GM12874 (cell line): ENCODE measurements at regions not wholly inside any gene's neighbourhood (a gene's known extent, or its start where the extent isn't known, plus 50 kb on each side); places are given as distances from the start of the nearest gene placed in this dataset.

Experiments used
- TF ChIP-seq, protein P1 (sequence below): IDR thresholded peaks from 2 replicates; pipeline ENCODE4 v1.5.1; 2011; ENCODE audit warnings: low read depth, mild to moderate bottlenecking, control low read depth, low read length, moderate library complexity; ENCODE audit not compliant: insufficient read depth

DNA sequence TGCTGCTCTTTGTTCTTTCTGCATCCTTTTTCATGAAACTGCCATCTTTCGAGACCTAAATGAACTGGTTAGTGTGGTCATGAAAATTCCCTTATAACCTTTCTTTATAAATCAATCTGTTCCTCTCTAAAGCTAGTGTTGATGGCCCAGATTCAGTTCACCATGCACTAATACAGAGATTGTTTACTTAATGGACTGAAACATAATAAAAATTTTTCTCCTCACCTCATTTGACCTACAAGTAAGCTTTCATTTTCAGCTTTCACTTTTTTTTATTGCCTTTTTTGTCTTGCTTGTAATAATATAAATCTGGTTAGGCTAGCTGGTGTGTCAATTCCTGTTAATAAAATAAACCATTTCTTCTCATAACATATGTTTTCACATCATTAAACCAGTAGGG is 183.8 kb downstream of the CCDC59 start:
- TF ChIP-seq, protein P1, sequence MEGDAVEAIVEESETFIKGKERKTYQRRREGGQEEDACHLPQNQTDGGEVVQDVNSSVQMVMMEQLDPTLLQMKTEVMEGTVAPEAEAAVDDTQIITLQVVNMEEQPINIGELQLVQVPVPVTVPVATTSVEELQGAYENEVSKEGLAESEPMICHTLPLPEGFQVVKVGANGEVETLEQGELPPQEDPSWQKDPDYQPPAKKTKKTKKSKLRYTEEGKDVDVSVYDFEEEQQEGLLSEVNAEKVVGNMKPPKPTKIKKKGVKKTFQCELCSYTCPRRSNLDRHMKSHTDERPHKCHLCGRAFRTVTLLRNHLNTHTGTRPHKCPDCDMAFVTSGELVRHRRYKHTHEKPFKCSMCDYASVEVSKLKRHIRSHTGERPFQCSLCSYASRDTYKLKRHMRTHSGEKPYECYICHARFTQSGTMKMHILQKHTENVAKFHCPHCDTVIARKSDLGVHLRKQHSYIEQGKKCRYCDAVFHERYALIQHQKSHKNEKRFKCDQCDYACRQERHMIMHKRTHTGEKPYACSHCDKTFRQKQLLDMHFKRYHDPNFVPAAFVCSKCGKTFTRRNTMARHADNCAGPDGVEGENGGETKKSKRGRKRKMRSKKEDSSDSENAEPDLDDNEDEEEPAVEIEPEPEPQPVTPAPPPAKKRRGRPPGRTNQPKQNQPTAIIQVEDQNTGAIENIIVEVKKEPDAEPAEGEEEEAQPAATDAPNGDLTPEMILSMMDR, result no peak

DNA sequence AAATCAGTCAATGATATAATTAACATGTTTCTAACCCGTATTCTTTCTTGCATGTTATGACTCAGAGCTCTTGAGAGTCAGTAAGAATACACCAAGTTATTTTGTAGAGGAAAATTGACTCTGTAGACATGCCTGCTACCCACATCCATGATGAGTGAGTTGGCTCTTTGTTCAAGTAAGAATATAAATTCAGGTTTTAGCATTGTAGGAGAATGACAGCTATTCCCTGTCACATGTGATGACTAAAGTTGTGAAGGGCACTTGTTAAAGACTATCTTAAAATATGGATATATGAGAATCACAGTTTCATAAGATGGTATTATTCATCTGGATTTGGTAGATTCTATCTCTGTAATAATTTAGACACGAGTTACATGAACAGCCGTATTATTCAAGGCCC is 209.1 kb downstream of the CCDC59 start:
- TF ChIP-seq, protein P1, result no peak

DNA sequence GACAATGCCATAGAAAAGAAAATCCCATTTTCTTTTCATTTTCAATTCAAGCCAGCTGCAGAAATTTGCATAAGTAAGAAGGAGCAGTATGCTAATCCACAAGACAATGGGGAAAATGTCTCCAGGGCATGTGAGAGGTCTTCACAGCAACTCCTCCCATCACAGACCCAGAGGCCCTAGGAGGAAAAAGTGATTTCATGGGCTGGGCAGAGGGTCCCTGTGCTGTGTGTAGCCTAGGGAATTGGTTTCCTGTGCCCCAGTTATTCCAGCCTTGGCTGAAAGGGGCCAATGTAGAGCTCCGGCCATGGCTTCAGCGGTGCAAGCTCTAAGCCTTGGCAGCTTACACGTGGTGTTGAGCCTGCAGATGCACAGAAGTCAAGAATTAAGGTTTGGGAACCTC is 211.4 kb downstream of the CCDC59 start:
- TF ChIP-seq, protein P1, result no peak

DNA sequence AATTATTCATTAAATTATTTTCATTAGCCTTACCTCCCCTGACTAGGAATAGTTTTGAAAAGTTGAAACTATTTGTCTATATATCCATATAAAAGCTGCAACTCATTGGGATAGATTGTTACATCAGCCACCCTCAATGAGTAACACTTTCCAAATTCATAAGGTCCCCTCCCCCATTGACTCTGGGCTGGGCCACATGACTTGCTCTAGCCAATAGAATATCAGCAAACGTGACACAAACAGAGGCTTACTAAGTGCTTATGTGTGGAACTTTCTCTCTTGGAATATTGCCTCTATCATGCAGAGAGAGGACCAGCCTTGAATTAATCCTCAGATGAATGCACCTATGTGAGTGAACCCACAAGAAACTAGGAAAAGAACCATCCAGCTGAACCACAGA is 213.7 kb downstream of the CCDC59 start:
- TF ChIP-seq, protein P1, result no peak

DNA sequence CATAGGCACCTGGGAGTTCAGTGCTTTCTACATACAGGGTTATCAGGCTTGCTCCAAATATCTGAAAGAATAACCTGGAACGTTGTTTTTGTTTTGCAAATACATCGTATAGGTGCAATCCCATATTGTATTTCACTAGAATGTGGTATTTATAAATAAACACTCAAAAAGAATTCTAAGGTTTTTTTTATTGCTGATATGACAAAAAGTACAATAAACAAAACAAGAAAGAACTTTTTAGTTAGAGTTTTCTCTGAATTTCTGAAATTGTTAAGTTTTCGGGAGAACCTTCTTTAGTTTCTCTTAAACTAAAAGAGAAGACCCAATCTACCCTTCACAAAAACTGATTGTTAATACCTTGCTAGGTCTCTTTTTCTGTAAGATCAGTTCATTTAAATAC is 225.8 kb downstream of the CCDC59 start:
- TF ChIP-seq, protein P1, result no peak

DNA sequence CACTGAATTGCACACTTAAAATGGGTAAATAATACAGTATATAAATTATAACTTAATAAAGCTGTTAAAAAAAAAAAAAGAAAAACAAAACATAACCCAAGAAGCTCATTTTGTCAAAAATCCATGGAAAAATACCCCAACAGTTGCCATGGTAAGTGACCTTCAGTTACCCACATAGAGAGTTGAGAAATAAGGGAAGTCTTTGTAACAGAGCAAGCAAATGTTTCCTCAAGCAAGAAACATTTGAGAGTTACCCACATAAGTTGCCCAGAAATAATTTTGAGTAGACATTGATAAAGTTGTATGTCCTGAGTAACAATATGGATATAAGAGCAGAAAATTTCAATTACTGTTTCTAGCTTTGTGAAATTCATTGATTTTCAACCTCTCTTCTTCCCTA is 227.4 kb downstream of the CCDC59 start:
- TF ChIP-seq, protein P1, result no peak

DNA sequence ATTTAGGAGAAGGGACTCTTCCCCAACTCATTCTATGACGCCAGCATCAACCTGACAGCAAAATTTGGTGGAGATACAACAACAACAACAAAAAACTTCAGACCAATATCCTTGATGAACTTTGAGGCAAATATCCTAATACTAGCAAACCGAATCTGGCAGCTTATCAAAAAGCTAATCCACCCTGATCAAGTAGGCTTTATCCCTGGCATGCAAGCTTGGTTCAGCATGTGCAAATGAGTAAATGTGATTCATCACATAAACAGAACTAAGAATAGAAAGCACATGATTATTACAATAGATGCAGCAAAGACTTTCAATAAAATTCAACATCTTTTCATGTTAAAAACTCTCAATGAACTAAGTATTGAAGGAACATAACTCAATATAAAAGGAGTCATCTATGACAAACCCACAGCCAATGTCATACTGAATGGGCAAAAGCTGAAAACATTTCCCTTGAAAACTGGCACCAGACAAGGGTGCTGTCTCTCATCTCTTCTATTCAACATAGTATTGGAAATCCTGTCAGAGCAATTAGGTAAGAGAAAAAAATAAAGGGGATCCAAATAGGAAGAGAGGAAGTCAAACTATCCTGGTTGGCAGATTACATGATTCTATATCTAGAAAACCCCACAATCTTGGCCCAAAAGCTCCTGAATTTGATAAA is 233.3 kb downstream of the CCDC59 start:
- TF ChIP-seq, protein P1, result no peak

DNA sequence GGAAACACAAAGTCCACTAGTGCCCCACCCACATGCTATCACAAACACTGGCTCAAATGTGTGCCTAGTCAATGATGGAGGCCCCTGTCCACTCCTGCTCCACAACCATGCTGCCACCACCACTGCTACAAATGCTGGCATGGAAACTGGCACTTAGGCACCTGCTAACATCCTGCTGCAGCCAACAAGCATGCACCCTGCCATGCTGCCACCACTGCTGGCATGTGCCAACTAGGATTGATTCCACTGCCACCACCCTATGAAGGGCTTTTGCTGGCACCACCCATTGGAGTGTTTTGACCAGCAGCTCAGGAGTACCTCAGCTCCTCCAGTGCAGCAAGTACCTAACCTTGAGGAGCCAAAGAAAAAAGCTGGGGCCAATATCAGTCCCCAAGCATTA is 236.6 kb downstream of the CCDC59 start:
- TF ChIP-seq, protein P1, result no peak
